ENCODE measurements at regions not wholly inside any gene's neighbourhood (a gene's known extent, or its start where the extent isn't known, plus 50 kb on each side); places are given as distances from the start of the nearest gene placed in this dataset.

GRCh38 chr1:8115031-8115768 lies 89.1 kb upstream of the ERRFI1 start:
- CTCF ChIA-PET, result no interaction called here
- Histone ChIP-seq H3K4me3 (ENCODE audit: low read length) (no peak overlapping the region), H3K27ac (ENCODE audit: low read length) (no peak overlapping the region), H3K9ac (ENCODE audit: low read length) (no peak overlapping the region), H3K79me2 (ENCODE audit: low read length) (no peaks in the 10 kb centered on the region), H3K27me3 (ENCODE audit: low read length) (no peaks in the 10 kb centered on the region), H3F3A (ENCODE audit: low read length, unreplicated experiment) (no peaks in the 10 kb centered on the region), H2AFZ (ENCODE audit: low read length) (no peak overlapping the region), H3K4me1 (ENCODE audit: insufficient read depth, low read length) (peaks cover 16% of the 10 kb centered on the region), H3K9me2 (replicated peaks; ENCODE audit: low read length) (no peaks in the 10 kb centered on the region), H3K4me2 (ENCODE audit: low read length) (no peak overlapping the region), H4K20me1 (ENCODE audit: low read length) (no peaks in the 10 kb centered on the region), H3K9me3 (ENCODE audit: low read length) (no peaks in the 10 kb centered on the region), H3K36me3 (ENCODE audit: low read depth, low read length) (no peaks in the 10 kb centered on the region)
- BruUV-seq (replicated peaks), result no TSS peak
- DNase-seq (no peak), ATAC-seq (no peak)
- intact Hi-C loops (cut with micrococcal nuclease), result no loop called here
- TF ChIP-seq EZH2 (IDR thresholded peaks at IDR 0.05; ENCODE audit: low read length, unreplicated experiment), result no peak
- TF ChIP-seq, protein P1, sequence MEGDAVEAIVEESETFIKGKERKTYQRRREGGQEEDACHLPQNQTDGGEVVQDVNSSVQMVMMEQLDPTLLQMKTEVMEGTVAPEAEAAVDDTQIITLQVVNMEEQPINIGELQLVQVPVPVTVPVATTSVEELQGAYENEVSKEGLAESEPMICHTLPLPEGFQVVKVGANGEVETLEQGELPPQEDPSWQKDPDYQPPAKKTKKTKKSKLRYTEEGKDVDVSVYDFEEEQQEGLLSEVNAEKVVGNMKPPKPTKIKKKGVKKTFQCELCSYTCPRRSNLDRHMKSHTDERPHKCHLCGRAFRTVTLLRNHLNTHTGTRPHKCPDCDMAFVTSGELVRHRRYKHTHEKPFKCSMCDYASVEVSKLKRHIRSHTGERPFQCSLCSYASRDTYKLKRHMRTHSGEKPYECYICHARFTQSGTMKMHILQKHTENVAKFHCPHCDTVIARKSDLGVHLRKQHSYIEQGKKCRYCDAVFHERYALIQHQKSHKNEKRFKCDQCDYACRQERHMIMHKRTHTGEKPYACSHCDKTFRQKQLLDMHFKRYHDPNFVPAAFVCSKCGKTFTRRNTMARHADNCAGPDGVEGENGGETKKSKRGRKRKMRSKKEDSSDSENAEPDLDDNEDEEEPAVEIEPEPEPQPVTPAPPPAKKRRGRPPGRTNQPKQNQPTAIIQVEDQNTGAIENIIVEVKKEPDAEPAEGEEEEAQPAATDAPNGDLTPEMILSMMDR (conservative IDR thresholded peaks at IDR 0.05; ENCODE audit: low read depth, low read length), result no peak
- TF ChIP-seq EZH2phosphoT487 (IDR thresholded peaks at IDR 0.05; ENCODE audit: borderline replicate concordance, low read length), result no peak
- POLR2A ChIA-PET (ENCODE audit: unreplicated experiment), result no interaction called here

DNA sequence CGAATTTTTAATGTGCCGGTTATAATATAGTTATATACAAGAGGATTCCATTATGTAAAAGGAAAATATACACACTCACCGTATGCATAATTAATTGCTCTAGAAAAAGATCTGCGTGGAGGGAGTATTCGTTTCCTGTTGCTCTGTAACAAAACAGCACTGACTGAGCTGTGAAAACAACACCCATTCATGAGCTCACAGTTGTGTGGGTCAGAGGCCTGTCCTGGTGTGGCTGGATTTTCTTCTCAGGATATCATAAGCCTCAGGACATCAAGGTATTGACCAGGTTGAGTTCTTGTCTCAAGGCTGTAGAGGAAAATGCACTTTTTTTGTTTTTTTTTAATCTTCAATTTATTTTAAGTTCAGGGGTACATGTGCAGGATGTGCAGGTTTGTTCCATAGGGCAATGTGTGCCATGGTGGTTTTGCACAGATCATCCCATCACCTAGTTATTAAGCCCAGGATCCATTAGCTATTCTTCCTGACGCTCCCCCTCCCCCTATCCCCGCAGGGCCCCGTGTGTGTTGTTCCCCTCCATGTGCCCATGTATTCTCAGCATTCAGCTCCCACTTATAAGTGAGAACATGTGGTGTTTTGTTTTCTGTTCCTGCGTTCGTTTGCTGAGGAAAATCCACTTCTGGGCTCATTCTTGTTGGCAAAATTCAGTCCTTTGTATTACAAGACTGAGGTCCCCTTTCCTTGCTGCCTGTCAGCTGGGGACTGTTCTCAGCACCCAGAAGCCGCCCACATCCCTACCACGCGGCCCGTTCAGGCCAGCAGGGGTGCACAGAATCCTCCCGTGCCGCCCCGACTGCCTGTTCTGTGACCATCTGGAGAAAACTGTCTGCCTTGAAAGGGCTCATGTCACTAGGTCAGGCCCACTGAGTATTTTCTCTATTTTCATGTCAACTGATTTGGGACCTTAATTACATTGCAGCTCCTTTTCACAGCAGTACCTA lies 87.4 kb upstream of the ERRFI1 start:
- Histone ChIP-seq H4K20me1 (ENCODE audit: low read length) (no peaks in the 10 kb centered on the region), H3F3A (ENCODE audit: low read length, unreplicated experiment) (no peaks in the 10 kb centered on the region), H3K9ac (ENCODE audit: low read length) (no peak overlapping the region), H2AFZ (ENCODE audit: low read length) (no peak overlapping the region), H3K36me3 (ENCODE audit: low read depth, low read length) (no peaks in the 10 kb centered on the region), H3K4me3 (ENCODE audit: low read length) (no peak overlapping the region), H3K79me2 (ENCODE audit: low read length) (no peaks in the 10 kb centered on the region), H3K9me2 (replicated peaks; ENCODE audit: low read length) (no peaks in the 10 kb centered on the region), H3K27me3 (ENCODE audit: low read length) (no peaks in the 10 kb centered on the region), H3K9me3 (ENCODE audit: low read length) (no peaks in the 10 kb centered on the region), H3K27ac (ENCODE audit: low read length) (no peak overlapping the region), H3K4me1 (ENCODE audit: insufficient read depth, low read length) (peaks cover 16% of the 10 kb centered on the region), H3K4me2 (ENCODE audit: low read length) (no peak overlapping the region)
- TF ChIP-seq EZH2phosphoT487 (IDR thresholded peaks at IDR 0.05; ENCODE audit: borderline replicate concordance, low read length) (no peak), EZH2 (IDR thresholded peaks at IDR 0.05; ENCODE audit: low read length, unreplicated experiment) (no peak)
- TF ChIP-seq, protein P1 (conservative IDR thresholded peaks at IDR 0.05; ENCODE audit: low read depth, low read length), result no peak
- ChIA-PET CTCF (no interaction called here), POLR2A (ENCODE audit: unreplicated experiment) (interaction anchor here (0.7 kb wide), 1 partner anchor 18 kb away, joined by 3 read pairs; no protein-coding TSS in a partner anchor)
- ATAC-seq (0 out of 2 replicates have a peak, but pooled peaks have one; percentile 24), DNase-seq (no peak)
- intact Hi-C loops (cut with micrococcal nuclease), result no loop called here
- no TSS peak for BruUV-seq (replicated peaks)
